Sigmoid colon (tissue), 6 donors: ENCODE measurements at regions not wholly inside any gene's neighbourhood (a gene's known extent, or its start where the extent isn't known, plus 50 kb on each side); places are given as distances from the start of the nearest gene placed in this dataset.

ENCODE experiments used
- DNase-seq: peaks from one replicate; pipeline ENCODE4 v3.0.0-alpha.2; 2019
- H3K27ac ChIP-seq, 4 donors: fragments of 200-600 bp; sonication (generic); one replicate each; pipeline ENCODE4 v1.5.1; 2016 to 2019; ENCODE audit warnings: mild to moderate bottlenecking in 1 of 4
- H3K27me3 ChIP-seq, 3 donors: fragments of 200-600 bp; sonication (generic); one replicate each; pipeline ENCODE4 v1.5.1; 2019; ENCODE audit warnings: mild to moderate bottlenecking in 1 of 3
- H3K36me3 ChIP-seq, 4 donors: fragments of 200-600 bp; sonication (generic); one replicate each; pipeline ENCODE4 v1.5.1; 2016 to 2019
- H3K4me1 ChIP-seq, 4 donors: fragments of 200-600 bp; sonication (generic); one replicate each; pipeline ENCODE4 v1.5.1; 2017 to 2019
- H3K4me3 ChIP-seq, 4 donors: fragments of 200-600 bp; sonication (generic); one replicate each; pipeline ENCODE4 v1.5.1; 2017 to 2019; ENCODE audit warnings: mild to moderate bottlenecking in 2 of 4, moderate library complexity in 1 of 4
- H3K9me3 ChIP-seq, 4 donors: fragments of 200-600 bp in 3 of 4; sonication (generic) in 3 of 4; one replicate each; pipeline versions ENCODE4 v1.5.1 to v1.6.1; 2013 to 2019
- CTCF ChIP-seq, 4 experiments: fragments of 450-650 bp in 3 of 4; fragments of 200-600 bp in 1 of 4; IDR thresholded peaks; one replicate each; pipeline ENCODE4 v1.5.1; 2016 to 2019; ENCODE audit warnings: antibody characterized with exemption in 4 of 4, mild to moderate bottlenecking in 3 of 4, moderate library complexity in 2 of 4
- EP300 ChIP-seq, 4 donors: sonication (generic); formaldehyde crosslinking; IDR thresholded peaks; one replicate each; pipeline ENCODE4 v1.6.1; 2017; ENCODE audit warnings: antibody characterized with exemption in 4 of 4
- POLR2A ChIP-seq, 2 donors: fragments of 450-650 bp; IDR thresholded peaks; one replicate each; pipeline ENCODE4 v1.6.1; 2016; ENCODE audit warnings: antibody characterized with exemption in 2 of 2, mild to moderate bottlenecking in 2 of 2, moderate library complexity in 2 of 2
- POLR2AphosphoS5 ChIP-seq, 4 donors: sonication (generic); formaldehyde crosslinking; IDR thresholded peaks; one replicate each; pipeline ENCODE4 v1.6.1; 2017; ENCODE audit warnings: antibody characterized with exemption in 4 of 4
- WGBS, 2 donors: extraction: QIAGEN DNeasy Blood & Tissue Kit; methylation state at CpG; one replicate each; pipeline ENCODE4 v1.1.7; 2013; 5-methylcytosine and 5-hydroxymethylcytosine counted together
- intact Hi-C: fragments of 100-400 bp; cut with DNase I; formaldehyde crosslinking; loops from one replicate; pipeline ENCODE4 v1.15.1; 2023
- donor health status: healthy with polysubstance abuse.
- donor health status: healthy.

- Histone ChIP-seq H3K27ac (no peak overlapping the region), H3K4me3 (no peak overlapping the region), H3K9me3 (no peaks in the 10 kb centered on the region), H3K27me3 (no peaks in the 10 kb centered on the region), H3K4me1 (no peaks in the 10 kb centered on the region), H3K36me3 (no peaks in the 10 kb centered on the region)
- intact Hi-C loops = no loop called here
- WGBS, 2 donors = 94 to 96% methylated on average over 2 of the region's 2 CpGs
- TF ChIP-seq POLR2AphosphoS5 (IDR thresholded peaks at IDR 0.05) (no peak), POLR2A (IDR thresholded peaks at IDR 0.05) (no peak), CTCF (IDR thresholded peaks at IDR 0.05) (no peak), EP300 (IDR thresholded peaks at IDR 0.05) (no peak)
- DNase-seq = no peak
These were observed 310.5 kb downstream of the NSG2 start for GRCh38 chr5:174355995-174356394.

GRCh38 chr5:174356536-174356935, 311.0 kb downstream of the NSG2 start:
- no peaks in the 10 kb centered on the region for H3K27me3 ChIP-seq
- TF ChIP-seq EP300 (IDR thresholded peaks at IDR 0.05) (no peak), POLR2A (IDR thresholded peaks at IDR 0.05) (no peak), POLR2AphosphoS5 (IDR thresholded peaks at IDR 0.05) (no peak), CTCF (IDR thresholded peaks at IDR 0.05) (no peak)
- H3K27ac ChIP-seq = no peak overlapping the region
- no peak overlapping the region for H3K4me3 ChIP-seq
- intact Hi-C loops = no loop called here
- no peak for DNase-seq
- no peaks in the 10 kb centered on the region for H3K36me3 ChIP-seq
- WGBS, 2 donors = 83 to 88% methylated on average over 2 of the region's 2 CpGs
- no peaks in the 10 kb centered on the region for H3K4me1 ChIP-seq
- no peaks in the 10 kb centered on the region for H3K9me3 ChIP-seq

DNA sequence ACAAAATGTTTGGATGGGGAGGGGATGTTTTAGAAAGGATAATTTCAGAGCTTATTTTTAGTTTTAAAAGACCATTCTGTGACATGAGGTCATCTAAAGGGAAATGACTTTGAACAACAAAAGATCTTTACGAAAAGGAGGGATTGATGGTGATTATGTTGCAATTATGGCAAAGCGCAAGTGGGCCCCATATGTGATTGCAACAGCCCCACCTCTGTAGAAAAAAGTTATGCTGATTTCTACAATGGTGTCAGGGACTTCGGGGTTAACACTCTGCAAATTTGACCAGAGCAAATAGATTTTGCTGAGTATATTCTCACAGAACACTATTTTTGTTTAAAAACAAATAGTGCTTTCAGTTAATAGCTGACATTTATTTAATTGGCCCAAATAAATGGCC, 312.8 kb downstream of the NSG2 start:
- no peak for DNase-seq
- intact Hi-C loops = no loop called here
- Histone ChIP-seq H3K9me3 (peaks cover 0 to 2% (median 0%) of the 10 kb centered on the region in 4 donors), H3K4me3 (no peak overlapping the region), H3K4me1 (no peaks in the 10 kb centered on the region), H3K27me3 (no peaks in the 10 kb centered on the region), H3K27ac (no peak overlapping the region), H3K36me3 (no peaks in the 10 kb centered on the region)
- TF ChIP-seq CTCF (IDR thresholded peaks at IDR 0.05) (no peak), EP300 (IDR thresholded peaks at IDR 0.05) (no peak), POLR2A (IDR thresholded peaks at IDR 0.05) (no peak), POLR2AphosphoS5 (IDR thresholded peaks at IDR 0.05) (no peak)
- WGBS, 2 donors = 47 to 65% methylated on average over 3 of the region's 3 CpGs

DNA sequence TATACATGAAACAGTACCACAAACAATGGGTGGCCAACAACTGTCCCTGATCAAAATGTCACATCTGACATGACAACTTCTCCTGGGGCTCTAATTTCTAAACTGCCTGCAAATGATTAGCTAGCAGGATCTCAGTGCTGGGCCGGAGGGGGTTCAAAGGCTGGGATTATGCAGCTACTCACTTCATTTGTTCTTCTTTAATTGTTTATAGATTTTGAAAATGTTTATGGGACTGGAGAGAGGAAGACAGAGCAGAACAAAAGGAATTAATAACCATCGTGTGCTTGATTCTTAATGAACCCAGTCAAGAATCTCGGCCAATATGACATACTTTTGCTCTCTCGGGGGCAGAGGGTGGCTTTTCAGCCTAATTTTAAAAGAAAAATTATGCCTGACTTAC, 313.6 kb downstream of the NSG2 start:
- intact Hi-C loops = no loop called here
- H3K27ac ChIP-seq = no peak overlapping the region
- DNase-seq = no peak
- no peak overlapping the region for H3K4me3 ChIP-seq
- peaks cover 0 to 2% (median 0%) of the 10 kb centered on the region in 4 donors for H3K9me3 ChIP-seq
- no peaks in the 10 kb centered on the region for H3K36me3 ChIP-seq
- no peaks in the 10 kb centered on the region for H3K4me1 ChIP-seq
- TF ChIP-seq EP300 (IDR thresholded peaks at IDR 0.05) (no peak), POLR2AphosphoS5 (IDR thresholded peaks at IDR 0.05) (no peak), POLR2A (IDR thresholded peaks at IDR 0.05) (no peak), CTCF (IDR thresholded peaks at IDR 0.05) (no peak)
- 54 to 66% methylated on average over 4 of the region's 4 CpGs for WGBS, 2 donors
- H3K27me3 ChIP-seq = no peaks in the 10 kb centered on the region

DNA sequence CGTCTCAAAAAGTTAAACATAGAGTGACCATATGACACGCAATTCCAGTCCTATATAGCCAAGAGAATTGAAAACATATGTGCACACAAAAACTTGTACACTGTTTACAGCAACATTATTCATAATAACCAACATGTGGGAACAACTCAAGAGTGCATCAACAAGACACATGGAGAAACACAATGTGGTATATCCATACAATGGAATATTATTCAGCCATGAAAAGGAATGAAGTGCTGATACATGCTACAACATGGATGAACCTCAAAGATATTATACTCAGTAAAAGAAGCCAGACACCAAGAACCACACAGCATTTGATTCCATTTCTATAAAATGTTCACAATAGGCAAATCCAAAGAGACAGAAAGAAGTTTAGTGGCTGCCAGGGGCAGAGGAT, 317.0 kb downstream of the NSG2 start:
- no peaks in the 10 kb centered on the region for H3K27me3 ChIP-seq
- H3K27ac ChIP-seq = no peak overlapping the region
- no peak overlapping the region for H3K4me3 ChIP-seq
- H3K4me1 ChIP-seq = no peaks in the 10 kb centered on the region
- no peaks in the 10 kb centered on the region for H3K36me3 ChIP-seq
- intact Hi-C loops = no loop called here
- TF ChIP-seq POLR2A (IDR thresholded peaks at IDR 0.05) (no peak), EP300 (IDR thresholded peaks at IDR 0.05) (no peak), POLR2AphosphoS5 (IDR thresholded peaks at IDR 0.05) (no peak), CTCF (IDR thresholded peaks at IDR 0.05) (no peak)
- DNase-seq = no peak
- peaks cover 0 to 2% (median 0%) of the 10 kb centered on the region in 4 donors for H3K9me3 ChIP-seq
- 90 to 91% methylated on average over 2 of the region's 2 CpGs for WGBS, 2 donors
